B cell (primary cell): ENCODE measurements at regions not wholly inside any gene's neighbourhood (a gene's known extent, or its start where the extent isn't known, plus 50 kb on each side); places are given as distances from the start of the nearest gene placed in this dataset.

Source experiments
- ATAC-seq: fragments of 200-7000 bp; cut with Tn5 transposase; one replicate; pipeline ENCODE4 v1.10.0; 2021; ENCODE audit warnings: low read depth, mild to moderate bottlenecking, moderate number of reproducible peaks, moderate library complexity
- CTCF ChIA-PET: fragments of 350-600 bp; sonication (Branson Sonifier 250); formaldehyde crosslinking; loops from one replicate; lab custom pipeline; 2021; ENCODE audit warnings: antibody characterized with exemption, inconsistent platforms; lab: Charles Lee
- POLR2A ChIA-PET: fragments of 350-600 bp; sonication (Branson Sonifier 250); formaldehyde crosslinking; loops from one replicate; lab custom pipeline; 2021; ENCODE audit warnings: antibody characterized with exemption; lab: Charles Lee
- DNase-seq: peaks from one replicate; pipeline ENCODE4 v3.0.0; 2013
- H2AFZ ChIP-seq: 2 replicates; pipeline ENCODE4 v1.6.1; 2012; ENCODE audit warnings: mild to moderate bottlenecking, low read depth, low read length; ENCODE audit not compliant: insufficient read depth, poor library complexity, severe bottlenecking
- H3K27ac ChIP-seq, 2 donors: 1 replicate in 1 of 2; 2 replicates in 1 of 2; pipeline ENCODE4 v1.5.1; 2012 to 2013; ENCODE audit warnings: low read length in 2 of 2, mild to moderate bottlenecking in 2 of 2, moderate library complexity in 1 of 2
- H3K27me3 ChIP-seq, 4 experiments: fragments of 200-600 bp in 1 of 4; sonication (generic) in 1 of 4; replicated peaks in 1 of 4; 1 replicate in 2 of 4; 2 replicates in 2 of 4; pipeline versions ENCODE4 v1.6.1 to v1.7.0; 2013 to 2016; ENCODE audit warnings: low read length in 3 of 4, mild to moderate bottlenecking in 2 of 4, mixed read lengths in 1 of 4, moderate library complexity in 1 of 4; ENCODE audit not compliant: insufficient read depth in 4 of 4, control insufficient read depth in 3 of 4; ENCODE audit errors: control extremely low read depth in 1 of 4
- H3K36me3 ChIP-seq, 2 experiments: replicated peaks in 1 of 2; 1 replicate in 1 of 2; 2 replicates in 1 of 2; pipeline versions ENCODE4 v1.6.1 to v1.7.1; 2013; ENCODE audit warnings: low read length in 1 of 2; ENCODE audit not compliant: insufficient read depth in 2 of 2, control insufficient read depth in 1 of 2; ENCODE audit errors: control extremely low read depth in 1 of 2, extremely low read depth in 1 of 2
- H3K4me1 ChIP-seq, 2 donors: fragments of 200-600 bp in 1 of 2; sonication (generic) in 1 of 2; 1 replicate in 1 of 2; 2 replicates in 1 of 2; pipeline versions ENCODE4 v1.5.1 to v1.6.1; 2013 to 2017; ENCODE audit warnings: low read length in 2 of 2; ENCODE audit not compliant: control insufficient read depth in 2 of 2, insufficient read depth in 2 of 2
- H3K4me2 ChIP-seq: replicated peaks from 2 replicates; pipeline ENCODE3; 2012; ENCODE audit warnings: mild to moderate bottlenecking, low read depth, low read length; ENCODE audit not compliant: poor library complexity, severe bottlenecking
- H3K4me3 ChIP-seq, 5 experiments: fragments of 200-600 bp in 1 of 5; sonication (generic) in 1 of 5; 1 replicate in 3 of 5; 2 replicates in 2 of 5; pipeline versions ENCODE4 v1.5.1 to v1.7.0; 2011 to 2016; ENCODE audit warnings: low read length in 4 of 5, mild to moderate bottlenecking in 4 of 5, low read depth in 2 of 5, control low read depth in 1 of 5, moderate library complexity in 1 of 5; ENCODE audit not compliant: insufficient read depth in 1 of 5; ENCODE audit errors: control extremely low read depth in 1 of 5, extremely low read depth in 1 of 5
- H3K79me2 ChIP-seq: fragments of 200-600 bp; sonication (generic); one replicate; pipeline ENCODE4 v1.6.0; 2016; ENCODE audit warnings: low read length; ENCODE audit not compliant: control insufficient read depth, insufficient read depth
- H3K9ac ChIP-seq: fragments of 200-600 bp; sonication (generic); 2 replicates; pipeline ENCODE4 v1.6.1; 2017; ENCODE audit warnings: mild to moderate bottlenecking, low read length, moderate library complexity
- H3K9me3 ChIP-seq, 3 donors: one replicate each; pipeline versions ENCODE4 v1.6.1 to v1.7.1; 2013; ENCODE audit warnings: low read length in 2 of 3; ENCODE audit not compliant: control insufficient read depth in 2 of 3, insufficient read depth in 1 of 3; ENCODE audit errors: control extremely low read depth in 1 of 3
- H4K20me1 ChIP-seq: 2 replicates; pipeline ENCODE4 v1.6.0; 2012; ENCODE audit warnings: mild to moderate bottlenecking, low read length; ENCODE audit not compliant: insufficient read depth, control insufficient read depth, poor library complexity, severe bottlenecking
- H3K27ac Mint-ChIP-seq: one replicate; pipeline ENCODE4 v1.8.0; 2021; ENCODE audit warnings: mixed read lengths
- H3K27me3 Mint-ChIP-seq: one replicate; pipeline ENCODE4 v1.8.0; 2021; ENCODE audit warnings: mixed read lengths
- H3K4me1 Mint-ChIP-seq: one replicate; pipeline ENCODE4 v1.8.0; 2021; ENCODE audit warnings: mixed read lengths
- H3K4me3 Mint-ChIP-seq: one replicate; pipeline ENCODE4 v1.8.0; 2021; ENCODE audit warnings: mixed read lengths
- H3K9me3 Mint-ChIP-seq: one replicate; pipeline ENCODE4 v1.8.0; 2022; ENCODE audit warnings: mixed read lengths; ENCODE audit not compliant: insufficient read depth
- EZH2 ChIP-seq: IDR thresholded peaks from 2 replicates; pipeline ENCODE4 v1.6.1; 2012; ENCODE audit warnings: borderline replicate concordance, low read depth, mild to moderate bottlenecking, moderate library complexity, low read length; ENCODE audit not compliant: insufficient read depth, poor library complexity, severe bottlenecking
- WGBS: methylation state at CpG from one replicate; pipeline ENCODE4 v1.1.5; 2013; ENCODE audit warnings: missing lambda C conversion rate; ENCODE audit not compliant: insufficient coverage; 5-methylcytosine and 5-hydroxymethylcytosine counted together
- intact Hi-C: fragments of 100-400 bp; cut with micrococcal nuclease; formaldehyde crosslinking; loops from one replicate; pipeline ENCODE4 v1.10.0; 2022
- TF ChIP-seq, protein P1 (sequence below): fragments of 200-600 bp; IDR thresholded peaks from one replicate; pipeline ENCODE4 v1.8.0; 2022; ENCODE audit warnings: antibody characterized with exemption, mild to moderate bottlenecking

DNA sequence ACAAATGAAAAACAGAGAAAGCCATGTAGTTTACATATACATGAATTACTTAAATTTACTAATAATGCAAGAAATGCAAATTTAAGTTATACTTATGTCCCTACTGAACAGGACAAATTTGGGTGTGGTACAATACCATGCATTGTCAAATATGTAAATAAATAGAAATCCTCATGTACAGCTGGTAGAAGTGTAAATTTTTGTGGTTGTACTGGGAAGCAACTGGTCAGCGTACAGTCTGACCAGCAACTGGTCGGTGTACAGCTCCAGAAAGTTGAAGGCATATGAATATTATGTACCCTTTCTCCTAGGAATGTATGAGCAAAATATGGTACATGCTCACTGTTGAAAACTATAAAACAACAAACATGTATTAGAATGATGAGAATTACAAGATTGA is 93.9 kb upstream of the TMEM106B start:
- H3K27ac ChIP-seq = no peak overlapping the region
- TF ChIP-seq, protein P1, sequence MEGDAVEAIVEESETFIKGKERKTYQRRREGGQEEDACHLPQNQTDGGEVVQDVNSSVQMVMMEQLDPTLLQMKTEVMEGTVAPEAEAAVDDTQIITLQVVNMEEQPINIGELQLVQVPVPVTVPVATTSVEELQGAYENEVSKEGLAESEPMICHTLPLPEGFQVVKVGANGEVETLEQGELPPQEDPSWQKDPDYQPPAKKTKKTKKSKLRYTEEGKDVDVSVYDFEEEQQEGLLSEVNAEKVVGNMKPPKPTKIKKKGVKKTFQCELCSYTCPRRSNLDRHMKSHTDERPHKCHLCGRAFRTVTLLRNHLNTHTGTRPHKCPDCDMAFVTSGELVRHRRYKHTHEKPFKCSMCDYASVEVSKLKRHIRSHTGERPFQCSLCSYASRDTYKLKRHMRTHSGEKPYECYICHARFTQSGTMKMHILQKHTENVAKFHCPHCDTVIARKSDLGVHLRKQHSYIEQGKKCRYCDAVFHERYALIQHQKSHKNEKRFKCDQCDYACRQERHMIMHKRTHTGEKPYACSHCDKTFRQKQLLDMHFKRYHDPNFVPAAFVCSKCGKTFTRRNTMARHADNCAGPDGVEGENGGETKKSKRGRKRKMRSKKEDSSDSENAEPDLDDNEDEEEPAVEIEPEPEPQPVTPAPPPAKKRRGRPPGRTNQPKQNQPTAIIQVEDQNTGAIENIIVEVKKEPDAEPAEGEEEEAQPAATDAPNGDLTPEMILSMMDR = no peak
- TF ChIP-seq EZH2 = no peak
- H3K9me3 Mint-ChIP-seq = no peaks in the 10 kb centered on the region
- no CpG with 5 or more reads among the region's 2 CpGs for WGBS
- no peaks in the 10 kb centered on the region for H3K4me1 ChIP-seq
- H3K27me3 Mint-ChIP-seq = peaks cover 17% of the 10 kb centered on the region
- no peaks in the 10 kb centered on the region for H4K20me1 ChIP-seq
- H3K9ac ChIP-seq = no peak overlapping the region
- H3K27me3 ChIP-seq = no peaks in the 10 kb centered on the region
- DNase-seq = no peak
- intact Hi-C loops = no loop called here
- no peak overlapping the region for H3K4me3 Mint-ChIP-seq
- no peaks in the 10 kb centered on the region for H3K36me3 ChIP-seq
- no peaks in the 10 kb centered on the region for H3K4me1 Mint-ChIP-seq
- ATAC-seq = no peak
- no peaks in the 10 kb centered on the region for H3K9me3 ChIP-seq
- H3K79me2 ChIP-seq = no peaks in the 10 kb centered on the region
- no peak overlapping the region for H3K27ac Mint-ChIP-seq
- H3K4me2 ChIP-seq = no peak overlapping the region
- H2AFZ ChIP-seq = no peak overlapping the region
- CTCF ChIA-PET = no interaction called here
- POLR2A ChIA-PET = no interaction called here
- H3K4me3 ChIP-seq = no peak overlapping the region

- Histone ChIP-seq H3K4me2 (no peak overlapping the region), H3K9ac (no peak overlapping the region), H3K27me3 (no peaks in the 10 kb centered on the region), H3K36me3 (no peaks in the 10 kb centered on the region), H2AFZ (no peak overlapping the region), H3K4me1 (no peaks in the 10 kb centered on the region), H3K27ac (no peak overlapping the region), H4K20me1 (no peaks in the 10 kb centered on the region), H3K9me3 (no peaks in the 10 kb centered on the region), H3K79me2 (no peaks in the 10 kb centered on the region), H3K4me3 (no peak overlapping the region)
- Mint-ChIP-seq H3K27ac (no peak overlapping the region), H3K9me3 (no peaks in the 10 kb centered on the region), H3K4me3 (no peak overlapping the region), H3K27me3 (no peaks in the 10 kb centered on the region), H3K4me1 (no peaks in the 10 kb centered on the region)
- 100% methylated on average over 1 of the region's 4 CpGs for WGBS
- no peak for ATAC-seq
- ChIA-PET CTCF (no interaction called here), POLR2A (no interaction called here)
- intact Hi-C loops = no loop called here
- DNase-seq = no peak
- TF ChIP-seq, protein P1 = no peak
- TF ChIP-seq EZH2 = no peak
Measured at GRCh38 chr7:12119620-12120303, 91.3 kb upstream of the TMEM106B start.
